ENCODE measurements at regions not wholly inside any gene's neighbourhood (a gene's known extent, or its start where the extent isn't known, plus 50 kb on each side); places are given as distances from the start of the nearest gene placed in this dataset.

GRCh38 chr5:161134956-161135355, 282.9 kb upstream of the ATP10B start:
- TF ChIP-seq, protein P1, sequence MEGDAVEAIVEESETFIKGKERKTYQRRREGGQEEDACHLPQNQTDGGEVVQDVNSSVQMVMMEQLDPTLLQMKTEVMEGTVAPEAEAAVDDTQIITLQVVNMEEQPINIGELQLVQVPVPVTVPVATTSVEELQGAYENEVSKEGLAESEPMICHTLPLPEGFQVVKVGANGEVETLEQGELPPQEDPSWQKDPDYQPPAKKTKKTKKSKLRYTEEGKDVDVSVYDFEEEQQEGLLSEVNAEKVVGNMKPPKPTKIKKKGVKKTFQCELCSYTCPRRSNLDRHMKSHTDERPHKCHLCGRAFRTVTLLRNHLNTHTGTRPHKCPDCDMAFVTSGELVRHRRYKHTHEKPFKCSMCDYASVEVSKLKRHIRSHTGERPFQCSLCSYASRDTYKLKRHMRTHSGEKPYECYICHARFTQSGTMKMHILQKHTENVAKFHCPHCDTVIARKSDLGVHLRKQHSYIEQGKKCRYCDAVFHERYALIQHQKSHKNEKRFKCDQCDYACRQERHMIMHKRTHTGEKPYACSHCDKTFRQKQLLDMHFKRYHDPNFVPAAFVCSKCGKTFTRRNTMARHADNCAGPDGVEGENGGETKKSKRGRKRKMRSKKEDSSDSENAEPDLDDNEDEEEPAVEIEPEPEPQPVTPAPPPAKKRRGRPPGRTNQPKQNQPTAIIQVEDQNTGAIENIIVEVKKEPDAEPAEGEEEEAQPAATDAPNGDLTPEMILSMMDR (IDR thresholded peaks at IDR 0.05), result no peak
- TF ChIP-seq POLR2A (IDR thresholded peaks at IDR 0.05), result no peak
